HPDE6-E6E7 (cell line): ENCODE measurements at regions not wholly inside any gene's neighbourhood (a gene's known extent, or its start where the extent isn't known, plus 50 kb on each side); places are given as distances from the start of the nearest gene placed in this dataset.

Experiments used
- DNase-seq: peaks from one replicate; pipeline ENCODE4 v3.0.0; 2011; ENCODE audit warnings: missing footprints; ENCODE audit errors: extremely low spot score

- DNase-seq = peak; percentile 9
Observed at GRCh38 chr9:14399756-14400657, 86.1 kb upstream of the NFIB start.

GRCh38 chr9:14398473-14398872 is 84.5 kb upstream of the NFIB start:
- DNase-seq = no peak

GRCh38 chr9:14396171-14396570 is 82.2 kb upstream of the NFIB start:
- DNase-seq = no peak

- DNase-seq = no peak
Observed at GRCh38 chr9:14395317-14396082, 81.6 kb upstream of the NFIB start.

GRCh38 chr9:14393418-14393817 is 79.5 kb upstream of the NFIB start:
- no peak for DNase-seq

- DNase-seq = no peak
Observed at GRCh38 chr9:14391620-14392019, 77.7 kb upstream of the NFIB start.

GRCh38 chr9:14389657-14390056 is 75.7 kb upstream of the NFIB start:
- DNase-seq = no peak

- no peak for DNase-seq
Observed at GRCh38 chr9:14389146-14389545, 75.2 kb upstream of the NFIB start.

GRCh38 chr9:14383773-14384172 is 69.8 kb upstream of the NFIB start:
- DNase-seq = no peak

GRCh38 chr9:14383294-14383693 is 69.4 kb upstream of the NFIB start:
- no peak for DNase-seq

GRCh38 chr9:14380061-14380836 is 66.3 kb upstream of the NFIB start:
- no peak for DNase-seq

- DNase-seq = no peak
Observed at GRCh38 chr9:14379280-14379679, 65.3 kb upstream of the NFIB start.

GRCh38 chr9:14373706-14374105 is 59.8 kb upstream of the NFIB start:
- no peak for DNase-seq

- DNase-seq = no peak
Observed at GRCh38 chr9:14373336-14373666, 59.4 kb upstream of the NFIB start.

- peak; percentile 47 for DNase-seq
Observed at GRCh38 chr9:14372437-14373335, 58.7 kb upstream of the NFIB start.

- no peak for DNase-seq
Observed at GRCh38 chr9:14369011-14369410, 55.1 kb upstream of the NFIB start.

- no peak for DNase-seq
Observed at GRCh38 chr9:14366076-14366475, 52.1 kb upstream of the NFIB start.

GRCh38 chr9:14365670-14366069 is 51.7 kb upstream of the NFIB start:
- DNase-seq = no peak
